ENCODE measurements at regions not wholly inside any gene's neighbourhood (a gene's known extent, or its start where the extent isn't known, plus 50 kb on each side); places are given as distances from the start of the nearest gene placed in this dataset.
"Not testable (repeated sequence)": the region's sequence is repeated elsewhere in the genome, so short reads cannot be mapped to it uniquely, and the experiment has no call there.

GRCh38 chr12:111154147-111154834 is 214.6 kb downstream of the PHETA1 start:
- no peak for DNase-seq (ENCODE audit: low read depth)

- DNase-seq (ENCODE audit: low read depth) = no peak
Measured at GRCh38 chr12:111152561-111152960, 216.3 kb downstream of the PHETA1 start.

DNA sequence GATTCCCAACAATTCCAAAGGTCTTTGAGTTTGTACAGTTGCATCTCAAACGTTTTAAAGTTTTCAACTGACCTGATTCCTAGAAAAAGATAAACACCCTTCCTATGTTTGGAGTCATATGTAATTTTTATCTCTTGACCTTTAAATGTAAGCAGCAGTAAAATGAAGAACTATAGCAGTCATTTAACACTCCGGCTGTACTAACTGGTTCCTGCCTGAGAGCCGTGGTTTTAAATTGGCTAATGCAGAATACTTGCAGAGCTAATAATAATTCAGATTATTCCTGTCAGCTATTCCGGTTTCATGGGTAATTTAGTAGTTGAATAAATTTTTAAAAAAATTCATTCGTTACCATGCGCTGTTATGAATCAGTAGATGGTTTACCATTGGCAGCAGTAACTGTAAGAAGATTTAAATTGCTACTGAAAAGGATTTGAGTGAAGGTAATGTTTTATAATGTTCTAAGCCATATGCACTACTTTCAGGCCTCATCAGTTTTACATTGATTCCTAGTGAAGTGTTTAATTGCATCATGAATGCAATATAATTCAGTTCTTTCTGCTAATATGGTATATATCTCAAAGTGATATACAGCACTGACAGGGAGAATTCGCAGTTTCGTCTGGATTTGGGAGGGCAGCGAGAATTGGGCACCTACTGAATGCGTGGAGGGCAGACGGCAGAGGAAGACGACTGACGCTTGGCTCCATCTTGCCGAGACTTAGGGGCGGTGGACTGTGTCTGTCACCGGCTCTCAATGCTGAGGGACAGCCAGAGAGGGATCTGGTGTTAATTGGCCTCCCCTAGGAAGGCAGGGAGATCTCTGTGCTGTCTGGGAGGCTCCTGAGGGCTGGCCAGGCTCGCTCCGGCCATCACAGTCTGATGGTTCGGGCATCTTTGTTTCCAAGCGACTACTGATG is 217.7 kb downstream of the PHETA1 start:
- no peak for DNase-seq (ENCODE audit: low read depth)

- no peak for DNase-seq (ENCODE audit: low read depth)
Measured at GRCh38 chr12:111150360-111150759, 218.5 kb downstream of the PHETA1 start.

GRCh38 chr12:111149299-111149698 is 219.6 kb downstream of the PHETA1 start:
- no peak for DNase-seq (ENCODE audit: low read depth)

GRCh38 chr12:111148005-111148404 is 220.9 kb downstream of the PHETA1 start:
- DNase-seq (ENCODE audit: low read depth) = no peak

- no peak for DNase-seq (ENCODE audit: low read depth)
Measured at GRCh38 chr12:111143271-111143670, 222.9 kb upstream of the MYL2 start.

DNA sequence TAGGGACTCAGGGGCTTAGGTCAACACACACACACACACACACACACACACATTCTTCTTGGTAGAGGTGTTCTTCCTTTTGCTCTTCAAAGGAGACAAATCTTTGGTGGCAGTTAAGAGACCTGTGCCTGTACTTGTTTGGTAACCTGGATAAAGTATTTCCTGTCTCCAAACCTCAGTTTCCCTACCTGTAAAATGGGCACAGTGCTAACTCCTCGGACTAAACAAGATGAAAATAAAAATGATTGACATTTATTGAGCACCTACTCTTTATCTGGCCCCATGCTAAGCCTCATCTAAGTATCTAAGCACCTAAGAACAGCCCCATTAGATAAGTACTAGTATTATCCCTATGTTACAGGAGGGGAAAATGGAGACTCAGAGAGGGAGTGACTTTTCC is 220.8 kb upstream of the MYL2 start:
- no peak for DNase-seq (ENCODE audit: low read depth)

DNA sequence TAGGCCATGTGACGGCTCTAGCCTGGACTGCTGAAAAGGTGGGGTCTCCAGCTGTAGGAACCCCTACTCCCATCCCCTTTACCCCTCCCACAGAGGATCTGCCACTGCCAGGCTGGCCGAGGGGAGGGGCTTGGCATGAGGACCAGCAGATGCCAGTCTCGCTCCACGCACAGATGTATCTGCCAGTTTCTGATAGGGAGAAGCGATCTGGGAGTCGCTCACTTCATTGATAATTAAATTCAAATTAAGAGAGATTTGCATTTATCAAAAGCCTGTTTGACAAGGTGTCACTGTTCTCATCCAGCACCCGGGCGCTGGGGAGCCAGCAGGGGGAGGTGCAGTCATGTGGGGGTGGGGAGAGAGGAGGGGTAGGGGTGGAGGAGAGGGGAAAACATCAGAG is 217.6 kb upstream of the MYL2 start:
- DNase-seq (ENCODE audit: low read depth) = no peak

DNA sequence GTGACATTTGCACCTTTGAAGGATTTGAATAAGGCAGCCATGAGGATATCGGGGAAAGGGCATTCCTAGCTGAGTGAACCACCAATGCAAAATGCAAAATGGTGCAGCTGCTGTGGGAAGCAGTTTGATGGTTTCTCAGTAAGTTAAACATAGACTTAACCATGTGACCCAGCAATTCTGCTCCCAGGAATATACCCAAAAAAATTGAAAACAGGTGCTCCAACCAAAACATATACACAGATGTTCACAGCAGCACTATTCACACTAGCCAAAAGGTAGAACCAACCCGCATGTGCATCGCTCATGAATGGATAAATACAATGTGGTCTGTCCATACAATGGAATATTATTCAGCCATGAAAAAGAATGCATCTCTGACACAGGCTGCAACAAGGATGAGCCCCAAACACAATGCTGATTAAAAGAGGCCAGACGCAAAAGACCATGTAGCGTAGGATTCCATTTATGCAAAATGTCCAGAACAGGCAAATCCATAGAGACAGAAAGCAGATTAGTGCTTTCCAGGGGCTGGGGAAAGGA is 215.0 kb upstream of the MYL2 start:
- no peak for DNase-seq (ENCODE audit: low read depth)

DNA sequence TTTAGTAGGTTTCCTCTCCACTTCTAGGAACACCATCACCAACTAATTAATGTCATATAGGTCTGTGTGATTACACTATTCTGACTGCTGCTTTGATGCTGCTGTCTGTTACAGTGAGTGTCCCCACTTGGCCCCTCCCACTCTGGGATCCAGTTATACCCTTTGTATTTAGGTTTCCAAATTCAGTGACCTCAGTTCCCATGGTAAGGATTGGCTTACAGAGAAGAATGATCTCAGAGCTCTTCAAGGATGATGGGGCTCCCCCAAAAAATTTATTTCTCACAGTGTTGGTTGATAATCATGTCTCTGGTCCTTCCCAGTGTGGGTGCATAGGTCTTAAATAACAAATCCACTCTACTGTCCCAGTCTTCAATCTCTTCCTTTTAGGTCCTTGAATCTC is 210.0 kb upstream of the MYL2 start:
- no peak for DNase-seq (ENCODE audit: low read depth)

- no peak for DNase-seq (ENCODE audit: low read depth)
Measured at GRCh38 chr12:111129149-111129767, 208.9 kb upstream of the MYL2 start.

GRCh38 chr12:111126331-111126730 is 206.0 kb upstream of the MYL2 start:
- no peak for DNase-seq (ENCODE audit: low read depth)

DNA sequence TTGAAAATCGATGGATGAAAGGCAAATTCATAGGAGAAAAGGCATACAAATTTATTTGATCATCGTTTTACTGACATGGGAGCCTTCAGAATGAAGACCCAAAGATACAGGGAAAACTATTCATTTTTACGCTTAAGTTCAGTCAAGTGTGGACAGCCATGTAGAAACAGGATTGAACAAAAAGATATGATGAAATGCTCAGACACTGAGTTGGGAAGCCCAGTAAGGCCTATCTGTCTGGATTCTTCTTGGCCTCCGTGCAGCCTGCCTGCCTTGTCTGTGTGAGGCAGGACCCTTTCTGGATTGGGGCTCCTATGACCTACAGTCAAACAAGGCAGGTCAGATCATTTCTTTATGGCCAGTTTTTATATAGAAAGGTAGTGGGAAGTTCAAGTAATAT is 203.8 kb upstream of the MYL2 start:
- DNase-seq (ENCODE audit: low read depth) = no peak

DNA sequence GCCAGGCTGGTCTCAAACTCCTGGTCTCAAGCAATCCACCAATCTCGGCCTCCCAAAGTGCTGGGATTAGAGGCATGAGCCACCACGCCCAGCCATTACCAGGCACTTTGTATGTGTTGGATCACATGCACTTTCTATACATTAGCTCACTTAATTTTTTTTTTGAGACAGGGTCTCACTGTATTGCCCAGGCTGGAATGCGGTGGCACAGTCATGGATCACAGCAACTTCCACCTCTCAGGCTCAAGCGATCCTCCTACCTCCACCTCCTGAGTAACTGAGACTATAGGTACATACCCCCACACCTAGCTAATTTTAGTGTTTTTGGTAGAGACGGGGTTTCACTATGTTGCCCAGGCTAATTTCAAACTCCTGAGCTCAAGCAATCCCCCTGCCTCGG is 203.0 kb upstream of the MYL2 start:
- DNase-seq (ENCODE audit: low read depth) = no peak

GRCh38 chr12:111122458-111122878 is 202.1 kb upstream of the MYL2 start:
- no peak for DNase-seq (ENCODE audit: low read depth)

DNA sequence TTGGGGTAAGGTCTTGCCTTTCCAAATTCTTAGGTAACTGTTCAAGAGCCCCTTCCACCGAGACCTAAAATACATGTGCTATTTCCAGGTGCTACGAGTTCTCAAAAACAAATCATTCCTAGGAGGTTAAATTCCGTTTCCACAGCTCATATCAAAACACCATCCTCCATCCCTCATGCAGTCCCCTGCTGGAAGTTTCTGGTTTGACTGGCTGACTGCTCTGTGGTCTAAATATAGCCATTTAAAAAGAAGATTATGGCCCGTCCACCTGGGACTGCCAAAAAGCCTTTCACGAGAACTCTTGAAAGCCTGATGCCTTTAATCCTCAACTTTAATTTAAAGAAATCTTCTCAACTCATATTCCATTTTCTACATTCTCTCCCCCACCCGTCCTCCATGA is 201.5 kb upstream of the MYL2 start:
- no peak for DNase-seq (ENCODE audit: low read depth)

GRCh38 chr12:111120578-111120977 is 200.2 kb upstream of the MYL2 start:
- no peak for DNase-seq (ENCODE audit: low read depth)

GRCh38 chr12:111117017-111117416 is 196.6 kb upstream of the MYL2 start:
- no peak for DNase-seq (ENCODE audit: low read depth)

DNA sequence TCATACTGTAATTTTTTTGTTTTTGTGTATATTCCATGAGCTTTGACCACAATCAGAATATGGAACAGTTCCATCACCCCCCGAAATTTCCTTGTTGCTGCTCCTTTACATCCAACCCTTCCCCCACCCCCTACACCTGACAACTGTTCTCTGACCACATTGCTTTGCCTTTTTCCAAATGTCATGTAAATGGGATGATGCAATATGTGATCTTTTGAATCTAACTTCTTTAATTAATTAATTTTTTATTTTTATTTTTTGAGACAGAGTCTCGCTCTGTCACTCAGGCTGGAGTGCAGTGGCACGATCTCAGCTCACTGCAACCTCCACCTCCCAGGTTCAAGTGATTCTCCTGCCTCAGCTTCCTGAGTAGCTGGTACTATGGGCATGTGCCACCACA is 192.9 kb upstream of the MYL2 start:
- DNase-seq (ENCODE audit: low read depth) = not testable (repeated sequence)

GRCh38 chr12:111112311-111113098 is 192.1 kb upstream of the MYL2 start:
- DNase-seq (ENCODE audit: low read depth) = no peak

- no peak for DNase-seq (ENCODE audit: low read depth)
Measured at GRCh38 chr12:111111681-111112080, 191.3 kb upstream of the MYL2 start.

Measured in stimulated activated CD8-positive, alpha-beta memory T cell treated with anti-CD3 and anti-CD28 coated beads, Interleukin-12 subunit alpha, Interleukin-12 subunit beta, amount 100 ng/mL, for 1 hour (primary cell).